Skeletal muscle satellite cell (primary cell): ENCODE measurements at regions not wholly inside any gene's neighbourhood (a gene's known extent, or its start where the extent isn't known, plus 50 kb on each side); places are given as distances from the start of the nearest gene placed in this dataset.
A peak's percentile ranks its signal among the peaks of the same experiment; 100 is the strongest.

Experiments used
- H3K27me3 ChIP-seq: 2 replicates; pipeline ENCODE4 v1.7.0; 2013; ENCODE audit warnings: low read length; ENCODE audit not compliant: control insufficient read depth, insufficient read depth
- H3K36me3 ChIP-seq: 2 replicates; pipeline ENCODE4 v1.7.0; 2013; ENCODE audit warnings: mild to moderate bottlenecking, control low read depth, low read length; ENCODE audit not compliant: insufficient read depth
- H3K4me1 ChIP-seq: 2 replicates; pipeline ENCODE4 v1.7.0; 2013; ENCODE audit warnings: low read length; ENCODE audit not compliant: control insufficient read depth, insufficient read depth
- H3K4me2 ChIP-seq: 2 replicates; pipeline ENCODE4 v1.7.0; 2013; ENCODE audit warnings: mild to moderate bottlenecking, low read length
- H3K4me3 ChIP-seq: 2 replicates; pipeline ENCODE4 v1.7.0; 2013; ENCODE audit warnings: low read length
- H3K9ac ChIP-seq: 2 replicates; pipeline ENCODE4 v1.7.0; 2013; ENCODE audit warnings: mild to moderate bottlenecking, low read depth, low read length, moderate library complexity
- H3K9me3 ChIP-seq: replicated peaks from 2 replicates; pipeline ENCODE4 v1.7.0; 2013; ENCODE audit warnings: mild to moderate bottlenecking, control low read depth, low read length

DNA sequence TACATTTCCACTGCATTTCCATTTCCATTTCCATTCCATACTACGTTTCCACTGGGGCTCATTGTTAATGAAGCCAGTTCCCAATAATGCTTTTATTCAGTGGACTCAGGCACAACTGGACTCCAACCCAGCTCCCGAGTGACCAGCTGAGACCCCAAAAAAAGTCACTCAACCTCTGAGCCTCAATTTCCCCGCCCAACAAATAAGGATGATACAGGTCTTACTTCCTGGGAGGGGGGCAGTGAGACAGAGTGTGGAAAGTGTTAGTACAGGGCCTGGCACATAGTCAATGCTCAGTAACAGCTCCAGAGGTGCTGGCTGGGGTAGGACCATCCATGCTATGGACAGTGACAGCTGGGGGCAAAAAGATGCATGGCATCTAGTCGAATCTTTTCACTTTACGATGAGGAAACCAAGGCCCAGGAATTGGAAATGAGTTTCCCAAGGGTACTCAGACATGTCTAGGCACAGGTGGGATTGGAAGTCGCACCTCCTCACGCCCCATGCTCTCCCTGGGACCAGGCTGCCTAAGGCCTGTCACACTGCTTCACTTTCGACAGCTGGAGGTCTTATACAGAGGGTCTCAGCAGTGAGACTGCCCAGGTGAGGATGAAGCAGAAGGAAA, 226.5 kb downstream of the ANAPC1 start:
- peaks cover 25% of the 10 kb centered on the region for H3K4me1 ChIP-seq
- peaks cover 15% of the 10 kb centered on the region for H3K27me3 ChIP-seq
- no peaks in the 10 kb centered on the region for H3K9me3 ChIP-seq
- H3K9ac ChIP-seq, result no peak overlapping the region
- H3K36me3 ChIP-seq, result no peaks in the 10 kb centered on the region
- H3K4me3 ChIP-seq, result no peak overlapping the region
- H3K4me2 ChIP-seq, result no peak overlapping the region

DNA sequence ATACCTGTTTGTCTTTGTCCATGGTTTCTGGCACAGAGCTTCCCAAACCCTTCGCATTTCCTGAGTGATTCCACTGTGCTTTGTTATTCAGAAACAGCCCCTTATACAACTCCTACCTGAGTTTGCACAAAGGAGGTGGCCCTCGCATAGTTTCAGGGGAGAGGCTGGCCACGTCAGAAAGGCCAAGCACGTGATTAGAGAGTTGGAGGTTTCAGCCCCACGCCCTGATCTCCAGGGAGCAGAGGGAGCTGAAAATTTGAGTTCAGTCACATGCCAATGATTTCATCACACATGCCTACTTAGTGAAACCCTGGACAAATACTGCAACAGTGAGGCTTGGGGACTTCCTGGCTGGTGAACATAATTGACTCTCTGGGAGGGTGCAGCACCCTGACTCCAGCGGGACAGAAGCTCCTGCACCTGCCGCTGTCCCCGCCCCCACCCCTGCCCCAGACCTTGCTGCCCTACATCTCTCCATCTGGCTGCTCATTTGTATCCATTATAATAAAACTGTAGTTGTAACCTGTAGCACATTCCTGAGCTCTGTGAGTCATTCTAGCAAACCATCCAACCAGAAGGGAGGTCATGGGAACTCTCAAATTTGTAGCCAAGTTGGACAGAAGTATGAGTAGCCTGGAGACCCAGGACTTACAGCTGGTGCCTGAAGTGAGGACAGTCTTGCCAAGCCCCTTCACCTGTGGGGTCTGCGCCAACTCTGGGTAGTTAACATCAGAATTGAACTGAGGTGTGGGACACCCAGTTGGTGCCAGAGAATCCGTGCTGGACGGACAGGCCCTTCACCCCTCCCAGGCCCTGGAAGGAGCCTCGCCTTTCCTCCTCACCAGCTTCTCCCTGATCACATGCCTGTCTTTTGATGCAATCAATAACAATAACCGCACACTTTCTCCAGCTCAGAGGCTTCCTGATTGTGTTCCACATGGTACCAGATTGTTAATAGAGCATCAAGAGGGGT, 224.3 kb downstream of the ANAPC1 start:
- no peaks in the 10 kb centered on the region for H3K36me3 ChIP-seq
- H3K4me1 ChIP-seq, result peaks cover 35% of the 10 kb centered on the region
- no peaks in the 10 kb centered on the region for H3K27me3 ChIP-seq
- peak overlapping the region; percentile 17 for H3K4me3 ChIP-seq
- H3K4me2 ChIP-seq, result peak overlapping the region; percentile 33
- no peaks in the 10 kb centered on the region for H3K9me3 ChIP-seq
- H3K9ac ChIP-seq, result no peak overlapping the region

DNA sequence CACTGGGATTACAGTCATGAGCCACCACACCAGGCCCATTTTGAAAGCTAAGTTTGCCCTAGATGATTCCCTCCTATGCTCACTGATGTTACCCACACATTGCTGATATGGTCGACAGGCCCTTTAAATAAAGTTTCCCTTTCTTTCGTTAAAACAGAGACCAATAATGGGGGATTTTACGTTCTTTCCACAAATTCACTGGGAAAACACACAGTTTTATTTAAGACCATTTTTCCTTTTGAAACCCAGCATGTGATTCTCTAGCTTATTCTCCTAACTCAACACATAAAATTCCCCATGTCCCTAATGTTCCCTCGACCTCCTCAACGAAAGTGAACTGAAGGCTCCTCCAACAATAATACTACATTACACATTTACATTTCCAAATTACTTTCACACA, 223.2 kb downstream of the ANAPC1 start:
- H3K4me2 ChIP-seq, result no peak overlapping the region
- H3K36me3 ChIP-seq, result no peaks in the 10 kb centered on the region
- no peaks in the 10 kb centered on the region for H3K9me3 ChIP-seq
- peaks cover 35% of the 10 kb centered on the region for H3K4me1 ChIP-seq
- no peak overlapping the region for H3K9ac ChIP-seq
- H3K4me3 ChIP-seq, result no peak overlapping the region
- no peaks in the 10 kb centered on the region for H3K27me3 ChIP-seq

DNA sequence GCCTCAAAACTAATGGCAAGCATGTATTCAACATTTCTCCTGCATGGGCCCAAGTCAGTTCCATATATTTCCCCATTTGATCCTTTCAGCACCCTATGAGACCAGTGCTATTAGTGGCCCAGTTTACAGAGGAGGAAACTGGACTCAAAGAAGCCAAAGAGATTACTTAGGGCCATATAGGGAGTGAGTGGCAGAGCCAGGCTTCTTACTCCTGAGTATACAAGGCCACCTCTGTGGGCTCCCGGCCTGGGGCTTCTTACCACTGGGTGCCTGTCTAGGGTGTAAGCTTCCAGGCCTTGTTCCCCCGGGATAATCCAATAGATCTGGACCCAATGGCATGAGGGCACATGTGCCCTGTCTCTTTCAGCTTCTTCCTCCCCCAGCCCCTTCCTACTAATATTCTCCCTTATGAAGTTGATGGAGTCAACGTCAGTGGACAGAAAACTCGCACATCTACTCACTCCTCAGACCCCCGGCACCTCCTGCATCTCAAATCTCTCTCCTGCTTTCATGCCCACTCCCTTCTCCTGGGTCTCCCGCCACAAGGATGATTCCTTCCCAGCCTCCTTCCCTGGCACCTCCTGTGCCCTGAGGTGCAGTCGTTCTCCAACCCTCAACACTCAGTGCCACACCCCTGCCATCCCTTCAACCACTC, 222.6 kb downstream of the ANAPC1 start:
- Histone ChIP-seq H3K4me3 (no peak overlapping the region), H3K4me1 (peaks cover 35% of the 10 kb centered on the region), H3K27me3 (no peaks in the 10 kb centered on the region), H3K4me2 (no peak overlapping the region), H3K9ac (no peak overlapping the region), H3K36me3 (no peaks in the 10 kb centered on the region), H3K9me3 (no peaks in the 10 kb centered on the region)

DNA sequence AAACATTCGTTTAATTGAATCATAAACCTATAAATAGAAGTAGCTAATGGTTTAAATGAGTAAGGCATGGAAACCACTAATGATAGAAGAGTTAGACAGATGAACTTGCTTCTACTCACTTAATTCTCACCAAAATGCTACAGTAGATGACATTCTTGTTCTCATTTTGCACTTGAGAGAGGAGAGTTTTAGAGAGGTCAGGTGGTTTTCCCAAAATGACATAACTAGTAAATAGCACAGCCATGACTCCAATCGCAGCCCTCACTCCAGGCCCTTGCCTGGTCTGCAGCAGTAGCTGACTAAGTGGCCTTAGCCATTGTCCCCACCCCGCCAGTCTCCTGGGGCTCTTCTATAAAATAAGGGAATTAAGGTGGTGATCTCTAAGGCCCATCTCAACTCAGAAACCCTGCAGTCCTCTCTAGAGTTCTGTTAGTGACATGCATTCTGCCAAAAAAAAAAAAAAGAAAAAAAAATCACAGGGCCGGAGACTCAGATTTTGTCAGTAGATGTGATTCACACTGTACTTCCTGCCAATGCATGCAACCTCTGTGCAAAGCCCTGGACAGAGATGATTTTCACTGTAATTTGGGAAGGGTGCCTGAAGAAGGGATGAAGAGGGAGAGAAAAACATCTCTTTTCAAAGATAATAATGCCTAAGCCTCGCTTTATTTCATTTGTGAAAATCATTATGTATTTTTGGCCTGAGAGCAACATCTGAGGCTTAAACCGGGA, 221.8 kb downstream of the ANAPC1 start:
- Histone ChIP-seq H3K4me1 (peaks cover 35% of the 10 kb centered on the region), H3K27me3 (no peaks in the 10 kb centered on the region), H3K4me2 (peak overlapping the region; percentile 12), H3K4me3 (no peak overlapping the region), H3K36me3 (no peaks in the 10 kb centered on the region), H3K9me3 (no peaks in the 10 kb centered on the region), H3K9ac (no peak overlapping the region)

DNA sequence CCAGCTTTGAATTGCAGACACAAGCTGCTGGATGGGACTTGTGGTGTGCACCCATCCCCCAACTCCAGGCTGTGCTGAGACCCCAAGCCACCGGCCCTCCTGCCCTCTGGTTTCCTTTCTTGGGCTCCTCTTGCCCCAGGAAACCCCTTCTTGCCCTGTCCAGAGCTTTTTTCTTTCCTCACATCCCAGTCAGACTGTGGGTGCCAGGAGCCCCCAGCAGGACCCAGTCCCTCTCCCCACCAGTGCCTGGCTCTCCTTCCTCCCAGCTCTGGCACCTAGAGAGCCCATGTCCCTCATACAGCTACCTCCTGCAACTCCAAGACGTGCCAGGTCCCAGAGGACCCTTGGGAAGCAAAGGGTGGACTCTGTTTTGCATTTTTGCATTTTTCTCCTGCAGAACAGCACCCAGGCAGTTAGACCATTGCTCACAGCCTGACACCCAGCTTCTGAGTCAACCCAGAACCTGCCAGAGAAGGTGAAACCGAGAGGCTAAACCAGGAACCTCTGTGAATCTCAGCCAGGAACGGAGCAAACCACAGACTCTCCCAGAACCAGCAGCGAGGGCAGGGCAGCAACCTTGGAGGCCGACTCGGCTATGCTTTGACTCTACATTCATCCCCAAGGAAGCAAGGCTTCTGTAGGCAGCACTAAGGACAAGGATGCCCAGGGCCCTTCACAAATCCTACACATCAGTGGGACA, 221.1 kb downstream of the ANAPC1 start:
- H3K4me1 ChIP-seq, result peaks cover 35% of the 10 kb centered on the region
- no peaks in the 10 kb centered on the region for H3K36me3 ChIP-seq
- no peak overlapping the region for H3K4me3 ChIP-seq
- H3K9ac ChIP-seq, result no peak overlapping the region
- H3K4me2 ChIP-seq, result peak overlapping the region; percentile 12
- no peaks in the 10 kb centered on the region for H3K9me3 ChIP-seq
- H3K27me3 ChIP-seq, result no peaks in the 10 kb centered on the region

DNA sequence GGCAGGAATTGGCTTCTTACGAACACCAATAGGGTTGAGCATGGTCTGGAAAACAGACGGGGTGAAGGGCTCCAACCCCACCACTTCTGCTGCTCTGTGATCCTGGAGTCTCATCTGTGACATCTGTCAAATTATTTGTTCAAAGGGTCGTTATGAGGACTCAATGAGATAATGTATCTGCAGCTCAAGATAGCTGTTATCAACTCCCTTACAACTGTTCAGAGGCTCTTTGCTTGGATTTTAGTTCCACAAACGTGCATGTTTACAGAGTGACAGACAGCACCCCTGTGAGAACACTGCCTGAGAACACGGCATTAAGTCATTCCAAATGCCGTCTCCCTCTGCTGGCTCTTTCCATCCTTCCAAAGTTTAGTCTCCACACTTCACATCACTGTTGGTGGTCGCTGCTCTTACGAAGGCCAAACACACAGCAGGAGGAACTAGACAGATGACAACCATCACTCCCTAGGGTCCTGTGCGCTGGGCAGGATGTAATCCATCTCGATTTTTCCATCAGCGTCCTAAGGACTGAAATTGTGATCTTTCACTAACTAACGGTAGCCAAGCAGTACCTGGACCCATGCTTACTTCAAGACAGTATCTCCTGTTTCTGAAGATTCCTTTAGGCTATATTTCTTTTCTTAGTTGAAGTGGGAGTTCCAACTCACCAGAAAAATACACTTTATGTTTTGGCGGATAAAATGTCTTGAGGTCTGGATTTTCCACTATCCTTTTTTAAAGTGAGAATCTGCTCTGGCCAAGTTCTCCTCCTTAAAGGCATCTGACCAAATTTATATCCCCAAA, 220.3 kb downstream of the ANAPC1 start:
- Histone ChIP-seq H3K27me3 (no peaks in the 10 kb centered on the region), H3K4me1 (peaks cover 35% of the 10 kb centered on the region), H3K4me3 (no peak overlapping the region)

DNA sequence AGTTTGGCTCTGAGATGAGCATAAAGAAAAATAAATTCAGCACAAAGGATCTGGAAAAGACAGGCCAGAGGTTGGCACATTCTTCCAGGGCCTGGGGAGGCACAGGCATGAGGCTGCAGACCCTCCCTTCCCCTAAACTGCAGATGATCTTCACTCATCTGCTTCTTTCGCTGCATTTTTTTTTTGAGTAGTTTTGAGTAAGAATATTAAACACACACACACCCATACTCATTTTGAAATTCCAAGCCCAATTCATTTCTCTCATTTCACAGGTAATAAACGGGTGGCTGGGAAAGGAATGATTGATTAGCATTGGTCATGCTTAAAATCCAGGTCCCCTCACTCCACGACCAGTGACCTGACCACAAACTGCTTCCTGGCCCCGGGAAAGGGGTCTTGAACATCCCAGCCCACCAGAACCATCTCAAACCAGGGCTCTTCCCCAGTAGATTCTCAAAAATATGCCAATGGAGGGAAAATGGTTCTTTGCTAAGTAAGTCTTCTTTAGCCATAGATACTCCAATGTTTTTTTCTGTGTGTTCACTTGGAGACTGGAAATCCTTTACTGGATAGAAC, 219.6 kb downstream of the ANAPC1 start:
- Histone ChIP-seq H3K9me3 (no peaks in the 10 kb centered on the region), H3K4me1 (peaks cover 30% of the 10 kb centered on the region), H3K4me3 (no peak overlapping the region), H3K9ac (no peak overlapping the region), H3K4me2 (no peak overlapping the region), H3K36me3 (no peaks in the 10 kb centered on the region), H3K27me3 (no peaks in the 10 kb centered on the region)

More for the DNA sequence above, 220.3 kb downstream of the ANAPC1 start:
- no peaks in the 10 kb centered on the region for H3K36me3 ChIP-seq
- H3K4me2 ChIP-seq, result no peak overlapping the region
- no peaks in the 10 kb centered on the region for H3K9me3 ChIP-seq
- no peak overlapping the region for H3K9ac ChIP-seq

DNA sequence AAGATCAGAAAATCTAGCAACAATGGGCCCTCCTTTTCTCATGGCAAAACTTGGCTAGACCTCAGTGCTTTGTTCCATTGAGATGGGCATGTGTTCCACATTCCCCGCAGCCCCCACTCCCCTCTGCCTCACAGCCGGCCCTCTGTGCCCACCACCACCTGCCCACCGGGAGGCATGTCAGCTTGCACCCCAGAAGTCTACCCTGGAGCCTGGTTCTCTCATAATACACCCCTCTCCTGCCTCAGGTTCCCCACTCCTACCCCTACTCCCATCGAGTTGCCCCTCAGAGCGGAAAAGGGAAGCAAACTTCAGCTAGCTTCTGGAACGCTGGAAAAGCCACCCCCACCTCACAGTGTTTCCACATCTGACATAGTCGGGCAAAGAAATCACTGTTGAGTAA, 219.0 kb downstream of the ANAPC1 start:
- Histone ChIP-seq H3K4me2 (no peak overlapping the region), H3K36me3 (no peaks in the 10 kb centered on the region), H3K4me1 (peaks cover 24% of the 10 kb centered on the region), H3K4me3 (no peak overlapping the region), H3K9ac (no peak overlapping the region), H3K9me3 (no peaks in the 10 kb centered on the region), H3K27me3 (no peaks in the 10 kb centered on the region)

DNA sequence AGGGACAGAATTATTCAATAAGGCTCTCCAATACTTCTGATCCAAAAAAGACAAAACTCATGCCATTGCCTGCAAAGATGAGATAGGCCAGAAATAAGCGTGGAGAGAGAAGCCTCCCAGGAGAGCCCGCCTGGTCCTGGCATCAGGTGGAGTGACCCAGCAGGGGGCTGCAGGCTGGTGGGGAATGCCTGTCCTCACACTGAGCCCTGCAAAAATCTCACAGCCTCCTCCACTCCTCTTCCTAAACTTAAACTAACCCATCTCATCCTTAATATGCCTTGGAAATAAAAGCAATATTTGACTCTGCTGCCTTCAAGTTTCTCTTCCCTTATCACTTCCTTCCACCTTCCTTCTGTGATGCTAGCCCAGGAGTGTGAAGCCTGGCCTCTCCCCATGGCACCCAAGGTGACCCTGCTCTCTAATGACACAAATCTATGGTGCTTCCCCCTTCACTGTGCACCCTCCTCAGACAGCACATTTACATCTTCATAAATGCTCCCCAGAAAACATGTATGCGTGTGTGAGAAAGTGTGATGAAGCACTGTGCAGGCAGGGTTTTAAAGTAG, 218.4 kb downstream of the ANAPC1 start:
- no peaks in the 10 kb centered on the region for H3K36me3 ChIP-seq
- no peak overlapping the region for H3K4me2 ChIP-seq
- H3K4me3 ChIP-seq, result no peak overlapping the region
- no peaks in the 10 kb centered on the region for H3K9me3 ChIP-seq
- H3K9ac ChIP-seq, result no peak overlapping the region
- H3K27me3 ChIP-seq, result no peaks in the 10 kb centered on the region
- H3K4me1 ChIP-seq, result peaks cover 20% of the 10 kb centered on the region
